Inflammatory macrophage treated with lipopolysaccharide for 1 hour (primary cell): ENCODE measurements at regions not wholly inside any gene's neighbourhood (a gene's known extent, or its start where the extent isn't known, plus 50 kb on each side); places are given as distances from the start of the nearest gene placed in this dataset.
A peak's percentile ranks its signal among the peaks of the same experiment; 100 is the strongest.

Experiments used
- DNase-seq, 2 donors: peaks; one replicate each; pipeline ENCODE4 v3.0.0-alpha.2; 2020 to 2022

DNA sequence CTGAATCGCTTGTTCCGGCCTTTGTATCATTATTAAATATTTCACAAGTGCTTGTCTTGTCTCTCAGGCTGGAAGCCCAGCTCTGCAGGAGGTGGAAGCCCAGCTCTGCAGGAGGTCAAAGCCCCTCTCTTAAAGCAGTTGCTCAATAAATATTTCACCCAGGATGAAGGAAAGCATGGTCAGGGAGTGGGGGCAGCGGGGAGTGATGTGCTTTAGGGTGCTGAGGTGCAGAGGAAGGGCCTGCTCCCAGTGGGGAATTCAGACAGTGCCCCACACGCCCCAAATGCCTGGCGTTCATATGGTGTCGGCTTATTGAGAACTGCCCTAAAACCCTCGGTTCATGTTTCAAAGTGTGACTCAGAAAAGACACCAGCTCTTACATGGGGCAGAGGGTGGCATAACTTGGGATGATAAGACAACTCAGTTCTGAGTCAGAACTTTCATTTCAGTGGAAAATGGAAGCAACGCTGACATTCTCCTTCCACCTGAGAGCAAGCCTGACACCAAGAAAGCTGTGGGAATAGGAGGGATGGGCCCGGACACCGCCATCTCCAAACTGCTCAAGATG is 114.3 kb upstream of the DAP start:
- no peak for DNase-seq

DNA sequence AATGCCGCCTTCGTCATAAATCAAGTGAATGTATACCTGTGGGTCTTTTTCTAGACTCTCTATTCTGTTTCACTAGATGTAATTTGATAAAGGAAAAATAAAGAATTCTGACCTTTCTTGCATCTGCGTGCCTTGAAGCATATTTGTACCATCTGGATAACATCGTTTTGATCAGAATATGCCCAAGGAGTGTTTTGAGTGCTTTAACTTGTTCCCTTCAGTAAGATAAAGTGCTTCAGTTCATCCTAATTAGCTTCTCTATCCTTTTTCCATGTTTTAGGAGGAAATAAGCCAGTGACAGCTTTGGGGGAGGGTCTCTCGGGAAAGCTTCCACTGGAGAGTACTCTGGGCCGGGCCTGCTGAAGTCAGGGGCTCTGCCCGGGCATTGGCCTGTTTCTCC is 113.5 kb upstream of the DAP start:
- DNase-seq, result no peak

- DNase-seq, result no peak
Measured at GRCh38 chr5:10870791-10871190, 109.8 kb upstream of the DAP start.

- DNase-seq, result no peak
Measured at GRCh38 chr5:10868956-10869355, 107.9 kb upstream of the DAP start.

GRCh38 chr5:10867389-10868303 is 106.6 kb upstream of the DAP start:
- DNase-seq, result no peak

DNA sequence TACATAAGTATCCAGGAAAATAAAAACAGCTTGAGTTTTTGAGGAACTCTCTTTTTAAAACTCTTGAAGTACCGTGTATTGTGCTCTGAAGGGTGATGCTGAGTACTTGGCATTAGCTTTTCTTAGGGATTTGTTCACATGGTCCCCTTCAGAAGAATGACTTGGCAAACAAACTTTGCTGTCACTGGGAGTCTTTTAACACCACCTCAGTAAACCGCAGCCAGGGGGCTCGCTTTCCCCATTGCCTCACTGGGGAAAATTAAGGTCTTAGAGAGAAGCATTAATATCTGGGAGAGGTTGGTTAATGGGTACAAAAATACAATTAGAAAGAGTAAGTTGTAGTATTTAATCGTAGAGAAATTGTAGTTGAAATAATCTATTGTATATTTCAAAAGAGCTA is 105.9 kb upstream of the DAP start:
- DNase-seq, result no peak

DNA sequence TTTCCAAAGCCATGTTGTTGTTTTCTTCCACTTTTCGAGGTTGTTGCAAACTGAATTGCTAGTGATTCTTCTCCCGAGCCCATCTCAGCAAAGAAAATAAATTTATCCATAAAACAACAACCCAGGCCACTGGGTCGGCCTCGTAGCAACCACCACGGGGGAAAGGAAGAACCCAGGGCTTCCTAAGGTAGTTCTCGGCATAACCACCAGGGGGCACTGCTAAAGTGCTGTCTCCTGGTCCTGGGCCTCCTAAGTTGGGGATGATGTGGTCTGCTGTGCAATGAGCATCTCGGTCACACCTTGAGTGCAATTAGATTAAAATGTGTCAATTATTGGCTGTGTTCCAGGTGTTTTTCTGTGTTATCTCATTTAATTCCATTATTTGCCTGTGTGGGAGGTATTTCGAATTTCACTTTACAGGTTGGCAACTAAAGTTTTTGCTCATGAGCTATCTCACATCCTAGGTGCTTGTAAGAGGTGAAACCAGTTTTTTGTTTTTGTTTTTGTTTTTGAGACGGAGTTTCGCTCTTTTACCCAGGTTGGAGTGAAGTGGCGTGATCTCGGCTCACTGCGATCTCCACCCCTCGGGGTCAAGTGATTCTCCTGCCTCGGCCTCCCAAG is 102.8 kb upstream of the DAP start:
- peak in 1 of 2 donors; percentile 89 for DNase-seq

GRCh38 chr5:10862085-10862484 is 101.1 kb upstream of the DAP start:
- DNase-seq, result peak; percentile 22 to 52

DNA sequence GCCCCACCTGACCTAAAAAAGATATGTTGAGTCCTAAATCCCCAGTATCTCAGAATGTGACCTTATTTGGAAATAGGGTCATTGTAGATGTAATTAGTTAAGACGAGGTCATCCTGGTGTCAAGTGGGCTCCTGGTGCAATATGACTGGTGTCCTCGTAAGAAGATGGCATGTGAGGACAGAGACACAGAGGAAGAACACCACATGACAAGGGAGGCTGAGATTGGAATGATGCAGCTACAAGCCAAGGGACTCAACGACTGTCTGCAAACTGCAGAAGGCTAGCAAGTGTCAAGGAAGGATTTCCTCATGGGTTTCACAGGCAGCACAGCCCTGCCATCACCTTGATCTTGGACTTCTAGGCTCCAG is 100.4 kb upstream of the DAP start:
- DNase-seq, result peak in 1 of 2 donors; percentile 22

GRCh38 chr5:10860645-10861422 is 99.8 kb upstream of the DAP start:
- DNase-seq, result peak in 1 of 2 donors; percentile 29

GRCh38 chr5:10860196-10860543 is 99.1 kb upstream of the DAP start:
- no peak for DNase-seq

DNA sequence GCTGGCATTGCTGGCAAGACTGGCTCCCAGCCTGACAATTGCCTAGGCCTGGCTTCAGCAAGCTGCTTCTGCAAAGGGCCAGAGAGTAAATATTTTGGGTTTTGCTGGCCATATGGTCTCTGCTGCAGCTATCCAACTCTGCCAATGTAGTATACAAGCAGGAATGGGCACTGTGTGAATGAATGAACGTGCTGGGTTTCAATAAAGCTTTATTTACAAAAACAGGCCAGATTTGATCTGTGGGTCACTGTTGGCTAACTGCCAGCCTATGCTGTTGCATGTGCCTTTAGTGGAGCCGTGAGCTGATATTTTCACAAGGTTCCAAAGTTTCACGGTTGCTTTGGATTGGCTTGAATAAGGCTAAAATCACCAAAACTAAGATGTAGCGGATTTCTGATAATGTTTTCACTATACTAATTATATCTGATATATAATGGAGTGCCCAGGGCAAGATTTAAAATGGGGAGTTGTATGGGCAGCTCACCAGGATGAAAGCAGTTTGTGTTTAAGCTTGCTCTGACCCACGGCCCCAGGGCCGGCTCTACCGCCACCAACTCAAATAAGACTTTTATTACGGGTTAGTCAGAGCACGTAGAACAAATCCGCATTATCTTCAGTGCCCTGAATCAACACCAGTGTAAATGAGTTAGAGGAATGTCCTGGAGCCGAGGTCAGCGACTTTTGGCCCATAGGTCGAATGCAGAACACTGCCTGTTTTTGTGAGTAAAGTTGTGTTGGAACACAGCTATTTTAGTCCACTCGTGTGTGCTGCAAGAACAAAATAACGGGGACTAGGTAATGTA is 98.6 kb upstream of the DAP start:
- DNase-seq, result no peak

DNA sequence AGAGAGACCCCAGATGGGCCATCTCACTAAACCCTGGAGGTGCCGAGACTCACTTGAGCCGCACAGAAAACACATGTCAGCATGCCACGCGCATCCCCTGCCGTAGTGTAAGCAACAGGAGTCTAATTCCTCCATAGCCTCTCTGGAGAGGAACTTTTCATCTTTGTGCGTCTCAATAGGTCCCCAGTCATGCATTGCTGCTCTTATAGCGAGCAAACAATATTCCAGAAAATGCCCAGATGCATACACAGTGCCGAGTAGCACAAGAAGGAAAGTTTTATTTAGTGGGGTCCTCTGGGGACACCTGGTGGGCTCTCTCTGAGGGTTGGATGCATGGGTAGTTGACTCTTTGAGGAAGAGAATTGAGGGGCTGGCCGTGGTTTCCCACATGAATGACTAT is 97.9 kb upstream of the DAP start:
- DNase-seq, result no peak

GRCh38 chr5:10858307-10858706 is 97.3 kb upstream of the DAP start:
- DNase-seq, result no peak

GRCh38 chr5:10857338-10857733 is 96.3 kb upstream of the DAP start:
- no peak for DNase-seq

DNA sequence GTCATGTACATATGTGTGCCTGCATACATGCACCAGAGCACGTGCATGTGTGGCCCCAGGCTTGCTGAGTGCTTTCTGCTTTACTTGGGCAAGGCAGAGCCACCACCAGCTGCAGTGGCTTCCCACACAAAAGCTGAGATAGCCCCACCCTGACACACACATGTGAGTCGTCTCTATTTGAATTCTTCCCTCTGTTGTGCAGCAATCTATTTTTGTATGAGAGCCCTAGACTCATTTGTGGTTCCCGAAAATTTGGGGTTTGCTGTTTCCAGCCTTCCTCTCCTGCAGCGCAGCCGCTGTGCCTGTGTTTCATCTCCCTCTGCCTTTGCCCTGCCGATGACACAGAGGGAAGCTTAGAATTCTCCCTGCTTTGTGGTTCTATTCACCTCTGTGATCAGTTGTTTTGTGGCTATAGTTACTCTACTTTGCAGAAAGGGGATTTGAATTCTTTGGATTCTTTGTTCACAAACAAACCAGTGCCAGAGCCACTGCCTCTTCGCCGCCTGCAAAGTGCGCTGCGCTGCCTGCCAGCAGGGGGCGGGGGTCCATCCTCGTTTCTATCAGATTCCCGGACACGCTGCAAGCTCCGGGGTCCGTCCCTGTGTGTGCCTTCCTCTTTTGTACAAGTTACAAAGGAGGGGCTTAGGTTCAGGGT is 95.8 kb upstream of the DAP start:
- peak in 1 of 2 donors; percentile 57 for DNase-seq

DNA sequence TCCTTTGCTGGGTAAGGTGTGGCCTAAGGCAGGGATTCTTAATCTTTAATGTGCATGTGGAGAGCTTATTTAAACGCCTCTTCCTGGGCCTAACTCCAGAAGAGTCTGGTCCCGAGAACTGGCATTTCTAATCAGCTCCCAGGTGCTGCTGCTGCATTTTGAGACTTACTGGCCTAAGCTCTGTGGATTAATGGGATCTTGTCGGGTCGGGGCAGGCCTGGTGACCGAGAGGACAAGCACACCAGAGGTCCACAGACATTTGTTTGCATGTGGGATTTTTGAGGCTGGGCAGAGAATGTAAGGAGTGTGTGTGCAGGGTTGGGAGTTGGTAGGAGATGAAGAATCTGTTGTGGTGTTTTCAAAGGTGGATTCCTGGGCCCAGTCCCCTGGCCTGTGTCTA is 95.0 kb upstream of the DAP start:
- DNase-seq, result no peak

- peak; percentile 57 to 67 for DNase-seq
Measured at GRCh38 chr5:10854506-10855277, 93.7 kb upstream of the DAP start.

GRCh38 chr5:10853154-10853553 is 92.1 kb upstream of the DAP start:
- peak; percentile 37 to 51 for DNase-seq

DNA sequence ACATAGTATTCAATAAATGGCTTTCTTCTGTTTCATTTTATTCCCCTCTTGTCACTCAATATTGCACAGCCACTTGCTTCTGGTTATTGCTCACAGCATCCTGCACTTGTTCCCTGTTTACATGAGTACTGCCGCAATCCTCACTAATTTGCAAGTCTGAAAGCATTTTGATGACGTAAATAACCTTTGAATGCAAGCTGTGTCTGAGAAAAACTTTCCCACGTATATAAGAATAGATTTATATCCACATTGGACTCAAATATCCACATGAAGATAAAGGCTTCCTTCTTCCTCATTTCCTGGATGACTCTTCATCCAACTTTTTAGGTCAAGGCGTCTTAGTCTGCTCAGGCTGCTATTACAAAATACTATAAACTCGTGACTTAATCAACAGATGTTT is 88.2 kb upstream of the DAP start:
- DNase-seq, result peak; percentile 21 to 30

GRCh38 chr5:10844016-10844415 is 83.0 kb upstream of the DAP start:
- no peak for DNase-seq
